ENCODE measurements at regions not wholly inside any gene's neighbourhood (a gene's known extent, or its start where the extent isn't known, plus 50 kb on each side); places are given as distances from the start of the nearest gene placed in this dataset.

DNA sequence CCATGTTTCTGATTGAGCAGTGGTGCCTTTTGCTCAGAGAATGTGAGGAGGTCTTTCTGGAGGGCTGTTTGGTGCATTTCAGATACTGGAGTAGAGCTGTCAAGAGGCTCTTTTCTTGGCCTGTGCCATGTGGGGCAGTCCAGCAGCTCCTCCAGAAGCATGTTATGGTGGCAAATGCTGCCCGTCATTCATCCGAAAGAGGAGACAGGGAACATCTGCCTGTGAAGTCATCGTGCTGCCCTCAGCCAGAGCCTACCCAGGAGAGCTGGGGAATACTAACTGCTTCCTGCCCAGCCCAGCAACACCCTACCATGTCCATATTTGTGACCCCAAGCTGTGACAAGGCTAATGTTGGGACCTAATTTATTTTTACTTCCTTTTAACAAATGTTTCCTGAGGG lies 82.2 kb upstream of the SLC6A6 start:
- peak overlapping the region in 2 of 3 experiments; percentile 75 to 91; a peak in 5 of 7 replicates for H3K27ac Mint-ChIP-seq
- H3K27me3 Mint-ChIP-seq (ENCODE audit: low read depth) = peaks cover 8% of the 10 kb centered on the region
- TF ChIP-seq, protein P1, sequence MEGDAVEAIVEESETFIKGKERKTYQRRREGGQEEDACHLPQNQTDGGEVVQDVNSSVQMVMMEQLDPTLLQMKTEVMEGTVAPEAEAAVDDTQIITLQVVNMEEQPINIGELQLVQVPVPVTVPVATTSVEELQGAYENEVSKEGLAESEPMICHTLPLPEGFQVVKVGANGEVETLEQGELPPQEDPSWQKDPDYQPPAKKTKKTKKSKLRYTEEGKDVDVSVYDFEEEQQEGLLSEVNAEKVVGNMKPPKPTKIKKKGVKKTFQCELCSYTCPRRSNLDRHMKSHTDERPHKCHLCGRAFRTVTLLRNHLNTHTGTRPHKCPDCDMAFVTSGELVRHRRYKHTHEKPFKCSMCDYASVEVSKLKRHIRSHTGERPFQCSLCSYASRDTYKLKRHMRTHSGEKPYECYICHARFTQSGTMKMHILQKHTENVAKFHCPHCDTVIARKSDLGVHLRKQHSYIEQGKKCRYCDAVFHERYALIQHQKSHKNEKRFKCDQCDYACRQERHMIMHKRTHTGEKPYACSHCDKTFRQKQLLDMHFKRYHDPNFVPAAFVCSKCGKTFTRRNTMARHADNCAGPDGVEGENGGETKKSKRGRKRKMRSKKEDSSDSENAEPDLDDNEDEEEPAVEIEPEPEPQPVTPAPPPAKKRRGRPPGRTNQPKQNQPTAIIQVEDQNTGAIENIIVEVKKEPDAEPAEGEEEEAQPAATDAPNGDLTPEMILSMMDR (conservative IDR thresholded peaks at IDR 0.05) = no peak

More for the DNA sequence above, 82.2 kb upstream of the SLC6A6 start:
- H4K91ac ChIP-seq (ENCODE audit: insufficient read length, low read depth, low read length) = no peak overlapping the region
- H3K14ac ChIP-seq (ENCODE audit: insufficient read depth, low read length) = no peak overlapping the region
- peaks cover 5% of the 10 kb centered on the region; the same call in 1 of the 2 replicates for H3K4me1 ChIP-seq (ENCODE audit: insufficient read depth, low read length)
- no peak overlapping the region for H2BK20ac ChIP-seq (ENCODE audit: low read depth, low read length, poor library complexity, severe bottlenecking)
- no peak overlapping the region for H3K18ac ChIP-seq (ENCODE audit: insufficient read length, low read depth, low read length)
- no peak overlapping the region for H2AK5ac ChIP-seq (ENCODE audit: insufficient read length, low read length)
- H4K5ac ChIP-seq (ENCODE audit: insufficient read length, low read depth, low read length) = no peak overlapping the region
- Mint-ChIP-seq H3K4me1 (peaks cover 35 to 42% of the 10 kb centered on the region in 2 experiments), H3K4me3 (peak overlapping the region; percentile 47 to 70), H3K9me3 (no peaks in the 10 kb centered on the region), H3K36me3 (ENCODE audit: insufficient read depth in 1 of 3, low read depth in 3 of 3) (peaks cover 0 to 4% (median 0%) of the 10 kb centered on the region in 3 experiments; a peak in 1 of 7 replicates)
- no peak overlapping the region for H4K8ac ChIP-seq (replicated peaks; ENCODE audit: insufficient read length, low read depth, low read length)
- no peak for DNase-seq
- no peak overlapping the region for H2BK12ac ChIP-seq (ENCODE audit: insufficient read length, low read depth, low read length)
- no peak overlapping the region for H3K23ac ChIP-seq (ENCODE audit: insufficient read length, low read depth, low read length)
- no peak overlapping the region for H3K9ac ChIP-seq (ENCODE audit: extremely low read depth, insufficient read length, low read length)
- H3K27ac ChIP-seq (ENCODE audit: insufficient read length, low read depth, low read length) = no peak overlapping the region
- H2BK15ac ChIP-seq (ENCODE audit: low read depth, low read length) = no peak overlapping the region
- no peaks in the 10 kb centered on the region for H4K20me1 ChIP-seq (ENCODE audit: control insufficient read depth, insufficient read depth, insufficient read length)
- peak overlapping the region; percentile 49 for H3K4me2 ChIP-seq (ENCODE audit: insufficient read depth, insufficient read length, low read length)
- no peaks in the 10 kb centered on the region for H3K9me3 ChIP-seq (ENCODE audit: control insufficient read depth, low read depth, low read length)
- no peaks in the 10 kb centered on the region for H3K23me2 ChIP-seq (ENCODE audit: insufficient read length, low read depth, low read length, poor library complexity, severe bottlenecking)
- no peaks in the 10 kb centered on the region for H3K79me2 ChIP-seq (ENCODE audit: insufficient read depth, low read length)
- WGBS (ENCODE audit: extremely low coverage, insufficient read length, low lambda C conversion rate) = no CpG with 5 or more reads among the region's 3 CpGs
- no peak overlapping the region for H3T11ph ChIP-seq (ENCODE audit: low read length)
- no peak overlapping the region for H3K4ac ChIP-seq (ENCODE audit: low read depth, low read length)
- H2AFZ ChIP-seq (ENCODE audit: low read length) = no peak overlapping the region
- no peak overlapping the region for H2BK120ac ChIP-seq (ENCODE audit: low read depth, low read length, poor library complexity, severe bottlenecking)
- no peak overlapping the region for H3K56ac ChIP-seq (ENCODE audit: insufficient read length, low read depth, low read length)
- H2BK5ac ChIP-seq (ENCODE audit: insufficient read length, low read length) = no peak overlapping the region
- H3K27me3 ChIP-seq (ENCODE audit: insufficient read depth, low read length) = no peaks in the 10 kb centered on the region
- H3K79me1 ChIP-seq (ENCODE audit: insufficient read depth, low read depth, low read length, poor library complexity, severe bottlenecking) = no peaks in the 10 kb centered on the region
